Gastrocnemius medialis (tissue), 4 donors: ENCODE measurements at regions not wholly inside any gene's neighbourhood (a gene's known extent, or its start where the extent isn't known, plus 50 kb on each side); places are given as distances from the start of the nearest gene placed in this dataset.
"Not testable (repeated sequence)": the region's sequence is repeated elsewhere in the genome, so short reads cannot be mapped to it uniquely, and the experiment has no call there.

ENCODE experiments used
- ATAC-seq, 2 donors: fragments of 150-250 bp; one replicate each; pipeline ENCODE4 v1.9.1; 2016
- DNase-seq, 2 donors: peaks; one replicate each; pipeline ENCODE4 v3.0.0-alpha.2; 2019
- H3K27ac ChIP-seq, 4 donors: fragments of 200-600 bp; sonication (generic); 1 replicate in 1 of 4; 2 replicates in 3 of 4; pipeline ENCODE4 v1.5.1; 2016 to 2018; ENCODE audit warnings: mild to moderate bottlenecking in 2 of 4, moderate library complexity in 1 of 4
- H3K27me3 ChIP-seq, 3 donors: fragments of 200-600 bp; sonication (generic) in 2 of 3; 1 replicate in 1 of 3; 2 replicates in 2 of 3; pipeline versions ENCODE4 v1.5.1 to v1.6.0; 2016 to 2019; ENCODE audit warnings: mild to moderate bottlenecking in 1 of 3, moderate library complexity in 1 of 3
- H3K36me3 ChIP-seq, 2 donors: fragments of 200-600 bp; sonication (generic) in 1 of 2; one replicate each; pipeline ENCODE4 v1.5.1; 2017 to 2018
- H3K4me1 ChIP-seq, 2 donors: fragments of 200-600 bp; sonication (generic) in 1 of 2; one replicate each; pipeline ENCODE4 v1.5.1; 2016 to 2017; ENCODE audit warnings: mild to moderate bottlenecking in 2 of 2
- H3K4me3 ChIP-seq, 4 donors: fragments of 200-600 bp; sonication (generic) in 3 of 4; 1 replicate in 1 of 4; 2 replicates in 3 of 4; pipeline ENCODE4 v1.5.1; 2016 to 2019; ENCODE audit warnings: mild to moderate bottlenecking in 2 of 4
- H3K9me3 ChIP-seq, 3 donors: fragments of 200-600 bp; sonication (generic) in 2 of 3; 1 replicate in 1 of 3; 2 replicates in 2 of 3; pipeline ENCODE4 v1.5.1; 2016 to 2019
- in situ Hi-C, 4 donors: fragments of 200-750 bp; cut with MboI; loops; one replicate each; pipeline versions ENCODE4 v1.15.0 to v1.8.0; 2017; ENCODE audit warnings: low sequenced_read_pairs in 4 of 4
- intact Hi-C: fragments of 100-400 bp; cut with DNase I; formaldehyde crosslinking; loops from one replicate; pipeline ENCODE4 v1.15.1; 2023; ENCODE audit warnings: low total_unique reads

DNA sequence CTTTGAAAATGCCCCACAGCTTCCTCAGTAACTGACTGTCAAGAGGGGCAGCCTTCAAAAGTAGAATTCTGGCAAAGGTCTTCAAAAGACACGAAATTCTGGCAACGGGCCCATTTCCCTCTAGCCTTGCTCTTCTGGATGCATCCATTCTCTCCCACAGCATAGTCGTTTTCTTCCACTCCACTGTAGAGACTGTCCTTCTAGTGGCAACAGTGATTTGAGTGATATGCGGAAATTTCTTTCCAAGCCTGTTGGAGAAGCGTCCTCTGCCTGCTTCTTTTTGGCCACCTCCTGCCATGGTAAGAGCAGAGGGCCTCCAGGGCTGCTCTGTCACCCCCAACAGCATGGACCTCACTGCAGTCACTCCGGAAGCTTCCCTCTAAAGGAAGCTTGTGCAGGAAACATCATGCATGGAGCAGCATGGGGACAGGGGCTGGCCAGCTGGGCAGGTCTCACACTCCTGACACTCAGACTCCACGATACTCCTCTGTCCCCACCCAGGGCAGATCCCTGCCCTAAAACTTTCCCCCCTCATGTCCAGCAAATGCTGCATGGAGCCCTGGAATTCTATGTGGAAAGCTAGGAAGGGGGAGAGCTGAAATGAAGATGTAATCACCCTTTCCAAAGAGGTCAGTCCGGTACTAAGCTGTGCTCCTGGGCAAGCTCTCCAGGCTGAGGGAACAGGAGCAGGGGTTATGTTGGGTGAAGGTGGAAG is 1505.7 kb upstream of the TPTE start:
- H3K27ac ChIP-seq, ATAC-seq, H3K4me1 ChIP-seq, H3K36me3 ChIP-seq, intact Hi-C loops, in situ Hi-C loops, H3K4me3 ChIP-seq, H3K9me3 ChIP-seq, DNase-seq: not testable (repeated sequence)
- H3K27me3 ChIP-seq: peaks cover 0 to 11% (median 8%) of the 10 kb centered on the region in 3 donors

DNA sequence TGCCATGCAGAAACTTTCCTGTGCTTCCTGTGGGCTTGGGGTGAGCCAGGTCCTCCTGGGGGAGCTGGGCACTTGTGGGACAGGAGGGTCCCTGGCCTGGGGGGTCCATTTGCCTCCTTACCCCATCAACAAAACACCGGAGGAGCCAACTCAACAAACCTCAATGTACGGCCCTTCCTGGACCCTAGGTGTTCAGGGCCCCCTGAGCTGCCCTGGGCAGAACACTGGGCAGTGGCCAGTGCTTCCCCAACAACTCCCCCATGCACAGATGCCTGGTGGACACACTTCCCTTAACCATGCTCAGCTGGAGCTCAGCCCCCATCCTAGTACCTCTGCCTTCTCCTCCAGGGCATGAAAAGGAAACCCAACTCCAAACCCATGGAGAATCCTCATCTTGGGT is 1504.2 kb upstream of the TPTE start:
- in situ Hi-C loops, ATAC-seq, H3K36me3 ChIP-seq, H3K4me3 ChIP-seq, H3K27me3 ChIP-seq, H3K9me3 ChIP-seq, intact Hi-C loops, H3K4me1 ChIP-seq, DNase-seq, H3K27ac ChIP-seq: not testable (repeated sequence)

DNA sequence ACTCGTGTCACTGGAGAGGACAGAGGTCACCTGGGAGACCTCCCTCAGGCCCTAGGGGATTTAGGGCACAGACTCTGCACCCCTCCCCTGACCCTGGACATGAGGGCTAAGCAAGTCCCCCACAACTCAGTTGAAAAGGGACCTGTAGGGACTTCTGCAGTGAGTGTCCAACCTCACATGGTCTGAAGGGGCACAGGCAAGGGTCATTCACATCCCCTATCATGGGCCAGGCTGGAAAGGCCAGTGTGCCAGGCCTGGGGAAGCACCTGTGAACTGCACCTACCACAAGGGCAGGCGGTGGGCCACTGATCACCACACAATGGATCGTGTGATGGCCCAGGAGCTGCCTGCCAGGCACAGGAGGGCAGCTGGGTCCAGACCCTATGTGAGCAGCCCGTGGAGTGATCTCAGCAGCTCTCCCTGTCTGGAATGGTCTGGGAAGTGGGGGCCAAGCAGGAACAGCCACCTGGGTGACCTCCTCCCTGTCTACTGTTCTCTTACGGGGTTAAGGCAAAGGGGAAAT is 1502.6 kb upstream of the TPTE start:
- H3K9me3 ChIP-seq, in situ Hi-C loops, H3K4me1 ChIP-seq, ATAC-seq, intact Hi-C loops, H3K4me3 ChIP-seq, H3K27ac ChIP-seq, H3K36me3 ChIP-seq, DNase-seq, H3K27me3 ChIP-seq: not testable (repeated sequence)

DNA sequence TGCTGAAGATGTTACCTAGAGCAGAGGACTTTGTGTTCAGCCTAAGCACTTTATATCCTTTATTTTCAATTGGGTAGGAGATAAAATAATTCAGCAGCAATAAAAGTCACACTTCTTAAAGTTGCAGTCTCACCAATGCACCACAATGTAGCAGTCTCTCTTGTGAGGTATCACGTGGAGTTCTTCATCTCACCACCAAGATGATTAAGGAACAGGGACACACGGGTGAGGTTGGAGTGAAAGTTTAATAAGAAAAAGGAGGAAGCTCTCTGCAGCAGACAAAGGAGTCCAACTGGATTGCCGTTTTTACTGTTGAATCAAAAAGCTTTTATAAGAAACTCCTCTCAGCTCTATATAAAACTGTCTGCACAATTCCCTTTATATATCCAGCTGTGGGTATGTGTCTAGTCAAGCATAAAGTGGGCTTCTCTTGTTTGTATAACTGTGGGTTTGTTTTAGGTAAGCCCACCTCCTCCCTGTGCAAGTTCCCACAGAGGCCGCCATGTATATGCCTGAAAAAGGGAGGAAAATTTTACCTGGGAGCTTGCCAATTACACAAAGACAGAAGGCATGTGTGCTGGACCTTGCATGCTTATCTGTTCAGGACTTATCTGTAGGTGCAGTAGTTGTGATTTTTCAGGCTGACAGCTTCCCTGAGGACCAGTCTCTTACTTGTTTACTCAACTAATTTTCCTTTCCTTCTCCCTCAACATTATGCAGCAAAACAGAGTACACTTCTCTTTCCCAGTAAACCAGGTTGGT is 1497.2 kb upstream of the TPTE start:
- ATAC-seq, H3K36me3 ChIP-seq, H3K9me3 ChIP-seq, H3K27me3 ChIP-seq, H3K4me3 ChIP-seq, in situ Hi-C loops, intact Hi-C loops, H3K4me1 ChIP-seq, DNase-seq, H3K27ac ChIP-seq: not testable (repeated sequence)

DNA sequence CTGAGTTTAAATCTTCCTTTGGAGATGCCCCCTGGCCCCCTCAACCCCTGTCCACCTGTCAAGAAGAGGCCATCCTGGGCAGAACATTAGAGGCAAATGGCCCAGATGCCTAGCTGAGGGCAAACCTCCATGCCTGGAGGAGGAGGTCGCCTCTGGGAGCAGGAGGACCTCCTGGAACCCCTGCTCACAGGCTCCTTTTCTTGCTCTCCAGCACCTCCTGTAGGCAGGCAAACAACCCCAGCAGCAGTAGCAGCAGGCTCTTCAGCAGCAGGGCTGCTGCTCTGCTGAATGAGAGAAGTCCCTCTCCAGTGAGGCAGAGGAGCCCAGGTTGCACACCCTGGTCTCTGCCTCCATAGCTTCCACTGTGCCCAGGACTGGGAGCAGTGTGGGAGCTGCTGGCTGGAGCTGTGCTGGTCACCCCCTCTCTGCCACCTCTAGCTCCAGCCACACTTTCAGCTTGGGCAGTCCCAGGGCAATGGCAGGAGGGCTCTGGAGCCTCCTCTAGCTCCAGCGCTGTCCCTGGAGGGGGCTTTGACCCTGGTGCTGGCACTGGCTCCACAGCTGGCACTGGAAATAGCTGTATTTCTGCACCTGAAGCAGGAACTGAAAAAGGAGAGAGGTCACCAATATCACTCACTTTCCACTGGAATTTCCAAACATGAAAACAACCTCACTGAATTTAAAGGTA is 1494.5 kb upstream of the TPTE start:
- intact Hi-C loops, in situ Hi-C loops, H3K27me3 ChIP-seq, H3K27ac ChIP-seq, H3K4me3 ChIP-seq, DNase-seq, ATAC-seq, H3K36me3 ChIP-seq, H3K9me3 ChIP-seq, H3K4me1 ChIP-seq: not testable (repeated sequence)

DNA sequence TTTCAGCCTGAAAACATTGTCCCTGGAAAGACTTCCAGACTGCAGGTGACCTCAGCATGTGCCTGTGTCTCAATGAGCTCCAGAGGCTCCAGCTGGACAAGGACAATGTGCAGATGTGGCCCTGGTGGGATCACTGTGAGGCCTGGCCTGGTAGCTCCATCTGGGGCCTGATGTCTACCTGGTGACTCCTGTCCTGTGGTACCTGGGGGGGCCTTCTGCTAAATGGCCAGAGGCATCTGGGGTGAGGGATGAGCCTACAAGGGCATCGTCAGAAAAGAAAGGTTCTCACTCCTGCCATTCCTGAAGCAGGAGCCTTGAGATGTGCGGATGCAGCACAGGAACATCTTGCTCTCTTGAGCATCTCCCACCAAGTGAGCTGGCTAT is 1494.0 kb upstream of the TPTE start:
- in situ Hi-C loops, DNase-seq, H3K27me3 ChIP-seq, ATAC-seq, H3K9me3 ChIP-seq, H3K36me3 ChIP-seq, intact Hi-C loops, H3K27ac ChIP-seq, H3K4me1 ChIP-seq, H3K4me3 ChIP-seq: not testable (repeated sequence)

DNA sequence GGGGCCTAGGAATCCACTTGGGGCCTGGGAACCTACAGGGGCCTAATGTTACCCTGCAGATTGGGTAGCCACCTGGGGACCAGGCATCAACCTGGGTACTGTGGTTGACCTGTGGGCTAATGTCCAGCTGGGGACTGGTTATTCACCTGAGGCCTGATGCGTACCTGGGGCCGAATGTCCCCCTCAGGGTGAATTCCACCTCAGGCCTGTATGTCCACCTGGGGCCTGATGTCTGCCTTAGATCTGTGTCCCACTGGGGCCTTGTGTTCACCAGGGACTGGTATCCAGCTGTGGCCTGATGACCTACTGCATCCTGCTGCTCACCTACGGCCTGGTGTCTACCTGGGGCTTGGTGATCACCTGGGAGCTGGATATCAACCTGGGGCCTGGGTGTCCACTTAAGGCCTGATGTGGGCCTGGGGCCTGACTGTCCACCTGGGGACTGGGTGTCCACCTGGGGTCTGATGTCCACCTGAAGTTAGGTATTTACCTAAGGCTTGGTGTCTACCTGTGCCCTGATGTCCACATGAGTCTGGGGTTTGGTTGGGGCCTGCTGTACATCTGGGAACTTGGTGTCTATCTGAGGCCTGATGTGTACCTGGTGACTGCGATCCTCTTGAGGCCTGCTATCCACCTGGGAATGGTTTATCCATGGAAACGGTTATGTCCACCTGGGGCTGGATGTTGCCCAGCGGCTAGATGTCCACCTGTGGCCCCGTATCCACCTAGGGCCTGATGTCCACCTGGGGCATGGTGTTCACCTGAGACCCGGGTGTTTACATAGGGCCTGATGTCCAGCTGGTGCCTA is 1492.6 kb upstream of the TPTE start:
- intact Hi-C loops, H3K4me3 ChIP-seq, H3K9me3 ChIP-seq, in situ Hi-C loops, H3K4me1 ChIP-seq, H3K27ac ChIP-seq, H3K36me3 ChIP-seq, H3K27me3 ChIP-seq, DNase-seq, ATAC-seq: not testable (repeated sequence)

DNA sequence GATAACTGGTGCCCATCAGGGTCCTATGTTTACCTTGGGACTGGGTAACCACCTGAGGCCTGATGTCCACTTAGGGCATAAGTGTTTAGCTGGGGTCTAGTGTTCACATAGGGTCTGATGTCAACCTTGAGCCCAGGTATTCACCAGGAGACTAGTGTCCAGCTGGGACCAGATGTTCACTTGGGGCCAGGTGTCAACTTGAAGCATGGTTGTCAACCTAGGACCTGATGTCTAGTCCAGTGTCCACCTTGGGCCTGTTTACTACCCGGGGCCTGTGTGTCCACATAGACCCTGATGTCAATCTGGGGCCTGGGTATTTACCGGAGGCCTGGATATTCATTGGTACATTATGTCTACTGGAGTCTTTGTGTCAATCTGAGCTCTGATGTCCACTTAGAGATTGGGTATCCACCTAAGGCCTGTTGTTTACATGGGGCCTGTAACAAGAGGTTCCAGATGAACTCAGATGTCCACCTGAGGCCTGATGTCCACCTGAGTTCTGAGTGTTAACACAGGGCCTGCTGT is 1491.2 kb upstream of the TPTE start:
- ATAC-seq, H3K4me3 ChIP-seq, H3K9me3 ChIP-seq, in situ Hi-C loops, intact Hi-C loops, H3K36me3 ChIP-seq, H3K27ac ChIP-seq, H3K27me3 ChIP-seq, H3K4me1 ChIP-seq, DNase-seq: not testable (repeated sequence)

DNA sequence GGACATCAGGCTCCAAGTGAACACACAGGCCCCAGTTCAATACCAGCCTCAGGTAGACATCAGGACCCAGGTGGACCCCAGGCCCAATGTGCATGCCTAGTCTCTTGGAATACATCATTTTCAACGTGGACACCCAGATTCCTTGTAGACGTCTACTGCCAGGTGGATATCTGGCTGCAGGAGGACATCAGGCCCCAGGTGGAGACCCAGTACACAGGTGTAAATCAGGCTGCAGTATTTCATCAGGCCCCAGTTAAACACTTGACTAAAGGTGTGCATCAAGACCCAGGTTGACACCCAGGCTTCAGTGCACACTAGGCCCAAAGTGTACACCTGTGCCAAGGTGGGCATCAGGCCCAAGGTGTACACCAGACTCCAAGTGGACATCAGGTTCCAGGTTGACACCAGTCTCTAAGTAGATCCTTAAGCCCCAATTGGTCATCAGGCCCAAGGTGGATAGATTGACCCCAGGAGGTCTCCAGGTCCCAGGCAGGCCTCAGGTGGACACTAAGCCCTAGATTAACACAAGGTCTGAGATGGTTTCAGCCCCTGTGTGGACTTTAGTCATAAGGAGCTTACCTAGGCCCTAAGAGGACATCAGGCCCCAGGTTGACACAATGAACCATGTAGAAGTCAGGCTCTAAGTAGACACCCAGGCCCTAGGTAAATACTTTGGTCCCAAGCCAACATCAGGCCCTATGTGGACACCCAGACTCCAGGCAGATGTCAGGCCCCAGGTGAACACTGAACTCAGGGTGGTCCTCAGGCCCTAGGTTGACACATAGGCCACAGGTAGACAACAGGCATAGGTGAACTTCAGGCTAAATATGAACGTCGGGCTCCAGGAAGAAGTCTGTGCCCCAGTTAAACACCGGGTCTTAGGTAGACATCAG is 1489.7 kb upstream of the TPTE start:
- in situ Hi-C loops, H3K27me3 ChIP-seq, H3K27ac ChIP-seq, intact Hi-C loops, ATAC-seq, H3K9me3 ChIP-seq, H3K36me3 ChIP-seq, DNase-seq, H3K4me3 ChIP-seq, H3K4me1 ChIP-seq: not testable (repeated sequence)

DNA sequence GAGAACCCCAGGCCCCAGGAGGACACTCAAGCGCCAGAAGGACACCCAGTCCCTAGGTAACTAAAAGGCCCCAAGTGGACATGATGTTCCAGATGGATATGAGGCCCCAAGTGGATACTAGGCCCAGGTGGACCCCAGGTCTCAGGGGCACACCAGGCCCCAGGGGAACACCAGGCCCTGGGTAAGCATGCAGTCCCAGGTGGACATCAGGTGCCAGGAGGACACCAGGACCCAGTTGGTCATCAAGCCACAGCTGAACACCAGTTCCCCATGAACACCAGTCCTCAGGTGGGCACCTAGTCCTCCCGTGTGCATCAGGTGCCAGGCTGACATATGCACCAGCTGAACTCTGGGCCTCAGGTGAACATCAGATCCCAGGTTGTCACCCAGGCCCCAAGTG is 1488.8 kb upstream of the TPTE start:
- H3K4me3 ChIP-seq, DNase-seq, H3K9me3 ChIP-seq, intact Hi-C loops, in situ Hi-C loops, ATAC-seq, H3K27ac ChIP-seq, H3K27me3 ChIP-seq, H3K36me3 ChIP-seq, H3K4me1 ChIP-seq: not testable (repeated sequence)
